ENCODE measurements at regions not wholly inside any gene's neighbourhood (a gene's known extent, or its start where the extent isn't known, plus 50 kb on each side); places are given as distances from the start of the nearest gene placed in this dataset.

DNA sequence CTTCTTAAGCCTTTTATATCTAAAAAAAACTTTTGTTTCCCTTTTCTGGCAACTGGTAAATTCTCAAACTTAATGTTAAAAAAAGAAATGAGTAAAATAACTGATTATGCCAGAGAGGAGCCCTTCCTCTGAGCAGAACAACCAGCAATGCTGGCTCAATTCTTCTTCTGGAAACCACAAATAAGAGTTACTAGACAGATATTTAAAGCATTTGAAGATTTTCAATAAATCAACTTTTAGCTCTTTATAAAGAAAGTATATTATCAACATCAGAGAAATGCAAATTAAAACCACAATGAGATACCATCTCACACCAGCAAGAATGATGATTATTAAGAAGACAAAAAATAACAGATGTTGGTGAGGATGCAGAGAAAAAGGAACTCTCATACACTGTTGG is 61.1 kb upstream of the TCF21 start:
- no peak overlapping the region for H3K27ac Mint-ChIP-seq
- H3K36me3 Mint-ChIP-seq: no peaks in the 10 kb centered on the region
- H3K9me3 Mint-ChIP-seq: peaks cover 4% of the 10 kb centered on the region
- H3K27me3 Mint-ChIP-seq: peaks cover 10% of the 10 kb centered on the region
- no peaks in the 10 kb centered on the region for H3K4me1 Mint-ChIP-seq
- ATAC-seq: no peak
- H3K4me3 Mint-ChIP-seq: no peak overlapping the region

DNA sequence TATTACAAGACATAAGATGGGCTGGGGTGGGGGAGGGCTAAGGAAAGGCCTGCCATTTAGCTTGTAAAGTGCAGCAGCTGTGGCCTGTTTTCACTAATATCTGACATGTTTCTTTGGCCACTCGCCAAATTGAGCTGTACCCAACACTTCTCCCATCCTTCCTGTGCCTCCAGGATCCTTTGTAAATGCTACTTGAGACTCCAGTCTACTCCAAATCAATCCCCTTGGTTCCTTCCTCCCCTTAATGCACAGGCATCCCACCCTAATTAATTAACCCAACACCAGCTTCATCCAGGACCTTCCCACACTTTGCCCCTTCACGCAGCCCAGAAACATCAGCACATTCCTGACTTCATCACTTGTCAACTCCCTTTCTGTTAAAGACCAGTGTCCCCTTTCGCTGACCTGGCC is 55.0 kb upstream of the TCF21 start:
- ATAC-seq: no peak
- H3K4me3 Mint-ChIP-seq: no peak overlapping the region
- no peaks in the 10 kb centered on the region for H3K9me3 Mint-ChIP-seq
- H3K36me3 Mint-ChIP-seq: no peaks in the 10 kb centered on the region
- peaks cover 9% of the 10 kb centered on the region for H3K4me1 Mint-ChIP-seq
- H3K27me3 Mint-ChIP-seq: peaks cover 14% of the 10 kb centered on the region
- H3K27ac Mint-ChIP-seq: no peak overlapping the region

DNA sequence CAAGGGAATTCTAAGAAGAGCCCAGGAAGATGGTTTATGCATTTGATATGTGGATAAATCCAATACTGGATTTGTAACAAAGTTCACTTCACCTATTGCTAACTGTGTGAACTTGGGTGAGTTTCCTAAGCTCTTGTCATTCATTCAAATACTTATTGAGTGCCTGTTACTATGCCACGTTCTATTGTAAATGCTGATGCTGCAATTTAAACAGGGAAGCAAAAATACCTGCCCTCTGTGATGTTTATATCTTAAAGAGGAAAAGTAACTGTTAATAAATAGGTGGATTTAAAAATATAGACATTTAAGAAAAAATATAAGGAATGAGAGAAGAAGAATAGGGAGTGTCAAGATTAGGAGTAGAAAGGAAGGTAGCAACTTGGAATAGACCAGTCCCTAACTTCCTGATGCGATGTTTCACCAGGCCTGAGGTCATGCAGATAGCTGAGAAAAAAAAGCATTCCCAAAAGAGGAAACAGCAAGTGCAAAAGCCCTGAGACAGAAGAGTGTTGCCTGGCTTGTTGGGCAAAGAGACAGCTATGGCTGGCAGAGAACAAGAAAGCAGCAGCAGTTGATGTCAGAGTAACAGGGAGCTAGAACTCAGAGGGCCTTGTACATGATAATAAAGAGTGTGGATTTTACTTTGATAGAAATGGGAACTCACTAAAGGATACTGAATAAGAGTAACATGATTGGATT is 54.3 kb upstream of the TCF21 start:
- Mint-ChIP-seq H3K27ac (no peak overlapping the region), H3K4me1 (peaks cover 9% of the 10 kb centered on the region), H3K9me3 (no peaks in the 10 kb centered on the region), H3K4me3 (no peak overlapping the region), H3K36me3 (no peaks in the 10 kb centered on the region), H3K27me3 (peaks cover 21% of the 10 kb centered on the region)
- no peak for ATAC-seq

DNA sequence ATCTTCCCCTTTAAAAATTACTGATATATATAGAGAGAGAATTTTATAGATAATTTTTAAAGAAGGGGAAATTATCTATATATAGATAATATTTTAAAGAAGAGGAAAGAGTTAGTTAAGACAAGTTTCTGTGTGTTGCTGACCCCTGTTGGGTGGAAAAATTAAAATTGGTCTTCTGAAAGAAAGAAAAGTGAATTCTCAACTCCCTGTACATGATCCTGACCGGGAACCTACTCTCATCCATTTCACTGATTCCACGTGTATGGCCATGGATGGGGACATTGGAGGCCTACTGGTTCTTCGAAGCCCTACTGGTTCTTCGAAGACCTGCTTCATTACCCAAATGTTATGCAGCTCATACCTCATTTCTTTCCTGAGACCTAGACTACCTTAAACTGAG is 53.0 kb upstream of the TCF21 start:
- Mint-ChIP-seq H3K27ac (no peak overlapping the region), H3K36me3 (no peaks in the 10 kb centered on the region), H3K4me3 (no peak overlapping the region), H3K9me3 (no peaks in the 10 kb centered on the region), H3K27me3 (peaks cover 21% of the 10 kb centered on the region), H3K4me1 (peaks cover 9% of the 10 kb centered on the region)
- ATAC-seq: no peak

DNA sequence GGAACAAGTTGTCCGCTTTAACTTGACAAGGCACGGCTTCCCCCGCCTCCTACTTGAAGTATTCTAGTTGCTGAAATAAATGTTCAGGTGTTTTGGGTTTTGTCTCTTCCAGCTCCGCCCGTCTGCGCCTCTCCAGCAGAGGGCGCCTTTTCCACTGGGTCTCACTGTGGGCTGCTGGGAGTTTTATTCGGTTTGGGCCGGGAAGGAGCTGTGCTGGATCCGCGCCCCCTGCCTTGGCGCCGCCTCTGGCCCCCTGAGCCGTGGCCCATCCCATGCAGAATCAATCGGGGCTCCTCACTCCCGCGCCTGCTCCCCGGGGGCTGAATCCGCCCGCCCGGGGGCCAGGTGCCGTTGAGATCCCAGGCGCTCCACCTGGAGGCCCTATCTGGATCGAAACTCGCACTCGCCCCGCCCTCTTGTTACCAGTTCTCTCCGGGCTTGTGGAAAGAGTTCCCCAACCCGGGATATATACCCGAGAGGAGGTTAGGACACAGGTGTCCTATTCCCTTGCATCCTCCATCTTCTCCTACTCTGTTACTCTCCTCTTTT is 51.0 kb upstream of the TCF21 start:
- no peak overlapping the region for H3K27ac Mint-ChIP-seq
- peaks cover 21% of the 10 kb centered on the region for H3K27me3 Mint-ChIP-seq
- H3K4me1 Mint-ChIP-seq: peaks cover 9% of the 10 kb centered on the region
- peak; percentile 56 for ATAC-seq
- H3K36me3 Mint-ChIP-seq: no peaks in the 10 kb centered on the region
- peak overlapping the region; percentile 53 for H3K4me3 Mint-ChIP-seq
- no peaks in the 10 kb centered on the region for H3K9me3 Mint-ChIP-seq

Data from stimulated activated memory B cell treated with anti-CD40 and anti-IgM and Interleukin-4, amounts not matched to agents 10 μg/mL and 1 μg/mL and 100 μg/mL, for 72 hours (primary cell).